A673 (cell line): ENCODE measurements at regions not wholly inside any gene's neighbourhood (a gene's known extent, or its start where the extent isn't known, plus 50 kb on each side); places are given as distances from the start of the nearest gene placed in this dataset.

ENCODE experiments used
- EZH2 ChIP-seq: fragments of 200-600 bp; sonication (generic); IDR thresholded peaks from 2 replicates; pipeline ENCODE4 v1.6.1; 2017; ENCODE audit warnings: borderline replicate concordance, low read depth, mild to moderate bottlenecking, mixed read lengths, antibody characterized with exemption, low read length; ENCODE audit not compliant: poor library complexity, severe bottlenecking
- TF ChIP-seq, protein P1 (sequence below): fragments of 300-800, 200-600 bp; sonication (generic); conservative IDR thresholded peaks from 2 replicates; pipeline ENCODE4 v1.5.1; 2017; ENCODE audit warnings: low read depth, mild to moderate bottlenecking, antibody characterized with exemption, low read length, moderate library complexity, mixed read lengths

DNA sequence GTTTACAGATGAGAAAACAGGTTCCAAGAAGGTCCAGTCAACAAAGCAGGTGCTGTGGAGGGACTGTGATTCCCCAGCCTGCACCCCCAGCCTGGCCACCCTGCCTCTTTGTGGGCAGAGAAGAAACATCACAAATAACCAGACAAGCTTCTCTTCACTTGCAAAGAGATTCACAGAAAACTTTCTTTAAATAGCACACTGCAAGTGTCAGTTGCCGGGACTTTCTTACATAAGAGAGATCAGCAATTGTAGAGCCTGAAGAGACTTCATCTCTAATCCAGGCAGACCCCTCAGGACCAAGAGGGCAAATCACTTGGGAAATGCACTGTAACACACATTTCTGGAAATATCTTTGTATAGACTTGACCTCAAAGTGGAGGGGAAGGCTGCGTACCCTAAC is 207.9 kb upstream of the CHRNA7 start:
- TF ChIP-seq, protein P1, sequence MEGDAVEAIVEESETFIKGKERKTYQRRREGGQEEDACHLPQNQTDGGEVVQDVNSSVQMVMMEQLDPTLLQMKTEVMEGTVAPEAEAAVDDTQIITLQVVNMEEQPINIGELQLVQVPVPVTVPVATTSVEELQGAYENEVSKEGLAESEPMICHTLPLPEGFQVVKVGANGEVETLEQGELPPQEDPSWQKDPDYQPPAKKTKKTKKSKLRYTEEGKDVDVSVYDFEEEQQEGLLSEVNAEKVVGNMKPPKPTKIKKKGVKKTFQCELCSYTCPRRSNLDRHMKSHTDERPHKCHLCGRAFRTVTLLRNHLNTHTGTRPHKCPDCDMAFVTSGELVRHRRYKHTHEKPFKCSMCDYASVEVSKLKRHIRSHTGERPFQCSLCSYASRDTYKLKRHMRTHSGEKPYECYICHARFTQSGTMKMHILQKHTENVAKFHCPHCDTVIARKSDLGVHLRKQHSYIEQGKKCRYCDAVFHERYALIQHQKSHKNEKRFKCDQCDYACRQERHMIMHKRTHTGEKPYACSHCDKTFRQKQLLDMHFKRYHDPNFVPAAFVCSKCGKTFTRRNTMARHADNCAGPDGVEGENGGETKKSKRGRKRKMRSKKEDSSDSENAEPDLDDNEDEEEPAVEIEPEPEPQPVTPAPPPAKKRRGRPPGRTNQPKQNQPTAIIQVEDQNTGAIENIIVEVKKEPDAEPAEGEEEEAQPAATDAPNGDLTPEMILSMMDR: no peak
- no peak for TF ChIP-seq EZH2
